ENCODE measurements at regions not wholly inside any gene's neighbourhood (a gene's known extent, or its start where the extent isn't known, plus 50 kb on each side); places are given as distances from the start of the nearest gene placed in this dataset.

DNA sequence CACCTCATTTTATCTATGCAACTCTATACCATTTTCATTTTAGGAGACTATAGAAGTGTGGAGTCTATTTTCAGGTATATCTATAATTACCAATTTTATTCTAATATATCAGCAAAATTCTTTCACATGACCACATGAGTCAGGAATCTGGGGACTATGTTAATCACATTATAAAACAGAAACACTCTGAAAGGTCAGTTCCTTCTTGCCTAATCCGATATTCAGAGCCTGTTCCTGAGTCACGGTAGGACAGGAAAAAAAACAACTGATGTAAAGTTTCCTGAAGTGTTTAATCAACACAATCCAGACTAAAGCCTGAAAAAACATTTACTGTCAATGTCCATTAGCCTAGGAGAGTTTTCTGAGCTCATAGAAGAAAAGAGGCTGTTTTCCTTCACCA is 1902.3 kb downstream of the NCAM2 start:
- no peak for TF ChIP-seq FOXK2 (IDR thresholded peaks at IDR 0.05)
- TF ChIP-seq SP1 (IDR thresholded peaks at IDR 0.05): no peak
- no peak for TF ChIP-seq SUZ12 (IDR thresholded peaks at IDR 0.05)
- TF ChIP-seq BHLHE40 (IDR thresholded peaks at IDR 0.05; ENCODE audit: borderline replicate concordance): no peak
